Right renal pelvis (tissue), 4 donors: ENCODE measurements at regions not wholly inside any gene's neighbourhood (a gene's known extent, or its start where the extent isn't known, plus 50 kb on each side); places are given as distances from the start of the nearest gene placed in this dataset.
"Not testable (repeated sequence)": the region's sequence is repeated elsewhere in the genome, so short reads cannot be mapped to it uniquely, and the experiment has no call there.

Experiments
- DNase-seq, 4 donors: peaks; one replicate each; pipeline ENCODE4 v3.0.0-alpha.2; 2013; ENCODE audit warnings: low read depth in 4 of 4, low spot score in 3 of 4, missing footprints in 1 of 4

- no peak for DNase-seq
These were observed 506.1 kb downstream of the RMST start for GRCh38 chr12:97968641-97969197.

GRCh38 chr12:97977870-97978405 lies 515.3 kb downstream of the RMST start:
- no peak for DNase-seq

GRCh38 chr12:97982684-97983083 lies 520.1 kb downstream of the RMST start:
- DNase-seq: no peak

- DNase-seq: no peak
These were observed 521.2 kb downstream of the RMST start for GRCh38 chr12:97983796-97984195.

GRCh38 chr12:97984436-97984835 lies 521.8 kb downstream of the RMST start:
- DNase-seq: no peak

GRCh38 chr12:97984974-97985580 lies 522.5 kb downstream of the RMST start:
- DNase-seq: no peak

GRCh38 chr12:97985834-97986233 lies 523.2 kb downstream of the RMST start:
- no peak for DNase-seq

- not testable (repeated sequence) for DNase-seq
These were observed 526.0 kb downstream of the RMST start for GRCh38 chr12:97988588-97988987.

GRCh38 chr12:97989366-97989940 lies 525.9 kb upstream of the TMPO start:
- DNase-seq: no peak

GRCh38 chr12:97994746-97995484 lies 520.5 kb upstream of the TMPO start:
- DNase-seq: no peak

- DNase-seq: no peak
These were observed 519.8 kb upstream of the TMPO start for GRCh38 chr12:97995559-97995958.

- DNase-seq: no peak
These were observed 514.0 kb upstream of the TMPO start for GRCh38 chr12:98001430-98001829.

GRCh38 chr12:98002887-98003493 lies 512.4 kb upstream of the TMPO start:
- peak; percentile 12 to 43 (median 27) for DNase-seq

- no peak for DNase-seq
These were observed 507.4 kb upstream of the TMPO start for GRCh38 chr12:98007963-98008362.

- DNase-seq: no peak
These were observed 501.8 kb upstream of the TMPO start for GRCh38 chr12:98013560-98013959.

- DNase-seq: no peak
These were observed 496.6 kb upstream of the TMPO start for GRCh38 chr12:98018836-98019235.

GRCh38 chr12:98020376-98020775 lies 495.0 kb upstream of the TMPO start:
- no peak for DNase-seq

GRCh38 chr12:98022961-98023360 lies 492.4 kb upstream of the TMPO start:
- no peak for DNase-seq

GRCh38 chr12:98037401-98038140 lies 477.8 kb upstream of the TMPO start:
- no peak for DNase-seq

- no peak for DNase-seq
These were observed 472.7 kb upstream of the TMPO start for GRCh38 chr12:98042668-98043067.
